Ascending aorta (tissue), 2 donors: ENCODE measurements at regions not wholly inside any gene's neighbourhood (a gene's known extent, or its start where the extent isn't known, plus 50 kb on each side); places are given as distances from the start of the nearest gene placed in this dataset.

Source experiments
- DNase-seq, 2 donors: peaks; one replicate each; pipeline ENCODE4 v3.0.0-alpha.2; 2019; ENCODE audit warnings: low spot score in 2 of 2
- H3K27ac ChIP-seq, 2 donors: fragments of 200-600 bp; sonication (generic); one replicate each; pipeline ENCODE4 v1.5.1; 2016 to 2017; ENCODE audit warnings: mild to moderate bottlenecking in 1 of 2
- H3K27me3 ChIP-seq: fragments of 200-600 bp; sonication (generic); one replicate; pipeline ENCODE4 v1.5.1; 2017
- H3K36me3 ChIP-seq, 2 donors: fragments of 200-600 bp; sonication (generic); one replicate each; pipeline ENCODE4 v1.5.1; 2016
- H3K4me1 ChIP-seq, 2 donors: fragments of 200-600 bp; sonication (generic); one replicate each; pipeline ENCODE4 v1.5.1; 2016 to 2017; ENCODE audit warnings: mild to moderate bottlenecking in 1 of 2
- H3K4me3 ChIP-seq, 2 donors: fragments of 200-600 bp; sonication (generic); one replicate each; pipeline ENCODE4 v1.5.1; 2016 to 2017; ENCODE audit warnings: mild to moderate bottlenecking in 1 of 2
- H3K9me3 ChIP-seq, 2 donors: fragments of 200-600 bp; sonication (generic); one replicate each; pipeline ENCODE4 v1.5.1; 2016
- intact Hi-C: fragments of 100-400 bp; cut with DNase I; formaldehyde crosslinking; loops from one replicate; pipeline ENCODE4 v1.15.1; 2023
- TF ChIP-seq, protein P1 (sequence below), 3 experiments: fragments of 200-600 bp in 2 of 3; fragments of 450-650 bp in 1 of 3; sonication (generic) in 2 of 3; IDR thresholded peaks; one replicate each; pipeline ENCODE4 v1.5.1; 2016 to 2019; ENCODE audit warnings: antibody characterized with exemption in 3 of 3, mild to moderate bottlenecking in 1 of 3, moderate library complexity in 1 of 3

- H3K4me1 ChIP-seq, result no peaks in the 10 kb centered on the region
- no peaks in the 10 kb centered on the region for H3K9me3 ChIP-seq
- no peak overlapping the region for H3K27ac ChIP-seq
- no peak overlapping the region for H3K4me3 ChIP-seq
- no peak for DNase-seq
- TF ChIP-seq, protein P1, sequence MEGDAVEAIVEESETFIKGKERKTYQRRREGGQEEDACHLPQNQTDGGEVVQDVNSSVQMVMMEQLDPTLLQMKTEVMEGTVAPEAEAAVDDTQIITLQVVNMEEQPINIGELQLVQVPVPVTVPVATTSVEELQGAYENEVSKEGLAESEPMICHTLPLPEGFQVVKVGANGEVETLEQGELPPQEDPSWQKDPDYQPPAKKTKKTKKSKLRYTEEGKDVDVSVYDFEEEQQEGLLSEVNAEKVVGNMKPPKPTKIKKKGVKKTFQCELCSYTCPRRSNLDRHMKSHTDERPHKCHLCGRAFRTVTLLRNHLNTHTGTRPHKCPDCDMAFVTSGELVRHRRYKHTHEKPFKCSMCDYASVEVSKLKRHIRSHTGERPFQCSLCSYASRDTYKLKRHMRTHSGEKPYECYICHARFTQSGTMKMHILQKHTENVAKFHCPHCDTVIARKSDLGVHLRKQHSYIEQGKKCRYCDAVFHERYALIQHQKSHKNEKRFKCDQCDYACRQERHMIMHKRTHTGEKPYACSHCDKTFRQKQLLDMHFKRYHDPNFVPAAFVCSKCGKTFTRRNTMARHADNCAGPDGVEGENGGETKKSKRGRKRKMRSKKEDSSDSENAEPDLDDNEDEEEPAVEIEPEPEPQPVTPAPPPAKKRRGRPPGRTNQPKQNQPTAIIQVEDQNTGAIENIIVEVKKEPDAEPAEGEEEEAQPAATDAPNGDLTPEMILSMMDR (IDR thresholded peaks at IDR 0.05), result no peak
- H3K27me3 ChIP-seq, result no peaks in the 10 kb centered on the region
- intact Hi-C loops, result no loop called here
- no peaks in the 10 kb centered on the region for H3K36me3 ChIP-seq
Measured at GRCh38 chr6:112002307-112002706, 51.6 kb upstream of the CCN6 start.
